Chondrocyte (in vitro differentiated cells): ENCODE measurements at regions not wholly inside any gene's neighbourhood (a gene's known extent, or its start where the extent isn't known, plus 50 kb on each side); places are given as distances from the start of the nearest gene placed in this dataset.
A peak's percentile ranks its signal among the peaks of the same experiment; 100 is the strongest.

Experiments
- DNase-seq: peaks from one replicate; pipeline ENCODE4 v3.0.0; 2021; ENCODE audit warnings: mixed read lengths, low spot score
- H3K27ac Mint-ChIP-seq: one replicate; pipeline ENCODE4 v1.8.0; 2021; ENCODE audit warnings: mild to moderate bottlenecking, moderate library complexity, mixed read lengths; ENCODE audit not compliant: unreplicated experiment
- H3K27me3 Mint-ChIP-seq: 2 replicates; pipeline ENCODE4 v1.8.0; 2021; ENCODE audit warnings: low read depth, mixed read lengths
- H3K36me3 Mint-ChIP-seq: 2 replicates; pipeline ENCODE4 v1.8.0; 2021; ENCODE audit warnings: low read depth, mixed read lengths
- H3K4me1 Mint-ChIP-seq: 2 replicates; pipeline ENCODE4 v1.8.0; 2021; ENCODE audit warnings: low read depth, mild to moderate bottlenecking, mixed read lengths
- H3K4me3 Mint-ChIP-seq: one replicate; pipeline ENCODE4 v1.8.0; 2021; ENCODE audit warnings: mild to moderate bottlenecking, moderate library complexity, mixed read lengths; ENCODE audit not compliant: unreplicated experiment
- H3K9me3 Mint-ChIP-seq: 2 replicates; pipeline ENCODE4 v1.8.0; 2021; ENCODE audit warnings: low read depth, mixed read lengths
- CTCF ChIP-seq: fragments of 200-600 bp; sonication (generic); IDR thresholded peaks from 2 replicates; pipeline ENCODE4 v1.5.0; 2021; ENCODE audit warnings: antibody characterized with exemption, mild to moderate bottlenecking, moderate library complexity

DNA sequence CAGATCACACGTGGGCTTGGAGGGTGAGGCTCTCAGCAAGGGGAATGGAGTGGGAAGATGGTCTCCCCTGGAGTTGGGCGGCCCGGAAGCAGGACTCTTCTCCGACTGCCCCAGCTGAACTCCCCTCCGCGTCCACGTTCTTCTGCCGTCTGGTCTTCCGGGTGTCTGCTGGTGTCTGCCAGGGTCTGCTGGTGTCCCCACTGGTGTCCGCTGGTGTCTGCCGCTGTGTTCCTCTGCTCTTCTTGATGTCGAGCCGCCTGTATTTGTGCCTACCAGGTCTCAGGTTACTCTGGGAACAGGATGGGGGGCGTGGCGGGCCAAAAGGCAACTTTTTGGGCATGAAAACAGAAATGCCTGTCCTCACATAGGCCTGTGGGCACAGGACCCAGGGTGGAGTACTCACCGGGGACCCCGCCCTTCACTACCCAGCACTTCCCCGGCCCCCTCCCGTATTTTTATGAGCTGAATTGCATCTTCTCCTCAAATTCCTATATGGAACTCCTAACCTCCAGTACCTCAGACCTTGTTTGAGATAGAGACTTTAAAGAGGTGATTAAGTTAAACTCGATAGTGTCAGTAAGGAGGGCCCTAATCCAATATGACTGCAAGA, 675.4 kb downstream of the SEMA5A start:
- no peak for TF ChIP-seq CTCF
- Mint-ChIP-seq H3K36me3 (no peaks in the 10 kb centered on the region), H3K27ac (no peak overlapping the region)

DNA sequence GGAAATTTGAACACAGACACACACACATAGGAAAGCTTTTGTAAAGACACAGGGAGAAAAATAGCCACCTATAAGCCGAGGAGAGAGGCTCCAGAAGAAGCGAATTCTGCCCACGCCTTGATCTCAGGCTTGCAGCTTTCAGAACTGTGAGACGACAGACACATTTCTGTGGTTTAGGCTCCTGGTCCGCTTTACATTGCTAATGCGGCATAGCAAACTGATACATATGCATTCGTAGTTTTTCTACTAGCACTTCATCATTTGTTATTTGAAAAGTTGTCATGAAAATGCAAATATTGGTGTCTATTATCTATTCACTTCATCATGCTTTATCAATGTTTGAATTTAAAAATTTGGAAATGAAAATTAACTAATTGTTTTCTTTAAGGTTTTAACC, 674.9 kb downstream of the SEMA5A start:
- Mint-ChIP-seq H3K36me3 (no peaks in the 10 kb centered on the region), H3K4me3 (no peak overlapping the region), H3K27me3 (no peaks in the 10 kb centered on the region), H3K9me3 (no peaks in the 10 kb centered on the region), H3K4me1 (no peaks in the 10 kb centered on the region), H3K27ac (no peak overlapping the region)
- DNase-seq, result no peak
- TF ChIP-seq CTCF, result no peak

More for the DNA sequence above, 675.4 kb downstream of the SEMA5A start:
- Mint-ChIP-seq H3K27me3 (no peaks in the 10 kb centered on the region), H3K4me1 (no peaks in the 10 kb centered on the region), H3K9me3 (no peaks in the 10 kb centered on the region), H3K4me3 (no peak overlapping the region)
- DNase-seq, result peak; percentile 90

DNA sequence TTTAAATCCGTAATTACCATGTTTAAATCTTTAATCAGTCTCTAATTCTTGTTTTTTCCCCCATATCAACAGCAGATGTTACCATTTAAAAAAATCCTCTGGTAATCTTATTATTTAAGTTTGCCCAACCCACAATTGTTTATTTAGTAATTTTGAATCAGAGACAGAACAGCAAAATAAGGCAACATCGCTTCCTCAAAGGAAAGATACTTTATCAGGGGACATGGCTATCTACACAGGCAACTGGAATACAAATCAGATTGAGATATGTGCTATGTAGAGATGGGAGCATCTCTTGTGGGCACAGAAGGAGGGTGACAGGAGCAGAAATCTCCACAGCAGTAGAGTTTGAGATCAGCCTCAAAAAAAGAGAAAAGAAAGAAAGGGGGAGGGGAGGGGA, 674.4 kb downstream of the SEMA5A start:
- Mint-ChIP-seq H3K36me3 (no peaks in the 10 kb centered on the region), H3K4me1 (no peaks in the 10 kb centered on the region), H3K27ac (no peak overlapping the region), H3K27me3 (no peaks in the 10 kb centered on the region), H3K9me3 (peaks cover 3% of the 10 kb centered on the region), H3K4me3 (no peak overlapping the region)
- no peak for TF ChIP-seq CTCF
- DNase-seq, result no peak

- no peak for TF ChIP-seq CTCF
- Mint-ChIP-seq H3K27ac (no peak overlapping the region), H3K4me3 (no peak overlapping the region), H3K36me3 (no peaks in the 10 kb centered on the region), H3K9me3 (peaks cover 9% of the 10 kb centered on the region), H3K4me1 (no peaks in the 10 kb centered on the region), H3K27me3 (no peaks in the 10 kb centered on the region)
- DNase-seq, result no peak
These were observed 670.2 kb downstream of the SEMA5A start for GRCh38 chr5:8875722-8876121.

GRCh38 chr5:8879248-8879647, 666.6 kb downstream of the SEMA5A start:
- H3K27ac Mint-ChIP-seq, result no peak overlapping the region
- DNase-seq, result no peak
- H3K4me3 Mint-ChIP-seq, result no peak overlapping the region
- no peak for TF ChIP-seq CTCF
- H3K36me3 Mint-ChIP-seq, result no peaks in the 10 kb centered on the region
- H3K4me1 Mint-ChIP-seq, result no peaks in the 10 kb centered on the region
- no peaks in the 10 kb centered on the region for H3K27me3 Mint-ChIP-seq
- H3K9me3 Mint-ChIP-seq, result peaks cover 9% of the 10 kb centered on the region
